HEK293 (cell line): ENCODE measurements at regions not wholly inside any gene's neighbourhood (a gene's known extent, or its start where the extent isn't known, plus 50 kb on each side); places are given as distances from the start of the nearest gene placed in this dataset.

Experiments
- CTCF ChIA-PET: fragments of 350-600 bp; formaldehyde crosslinking; extraction: SDS; loops from one replicate; lab custom pipeline; 2021; ENCODE audit warnings: antibody characterized with exemption; lab: Yijun Ruan, JAX
- POLR2A ChIA-PET: fragments of 300-600 bp; formaldehyde crosslinking; extraction: SDS; loops from one replicate; lab custom pipeline; 2020; ENCODE audit warnings: antibody characterized with exemption, inconsistent platforms; lab: Yijun Ruan, JAX
- H3K27ac ChIP-seq: fragments of 200-500 bp; sonication (Bioruptor generic); 2 replicates; pipeline ENCODE4 v1.5.1; 2014; ENCODE audit warnings: low read depth, low read length, control low read depth, inconsistent platforms; ENCODE audit errors: extremely low read depth
- H3K36me3 ChIP-seq, 2 experiments: fragments of 200-500 bp in 1 of 2; sonication (Bioruptor generic) in 1 of 2; 1 replicate in 1 of 2; 2 replicates in 1 of 2; pipeline ENCODE4 v1.5.1; 2014 to 2017; ENCODE audit warnings: inconsistent platforms in 2 of 2, low read length in 2 of 2; ENCODE audit not compliant: control insufficient read depth in 2 of 2, insufficient read depth in 1 of 2
- H3K4me1 ChIP-seq: fragments of 200-500 bp; sonication (Bioruptor generic); 2 replicates; pipeline ENCODE4 v1.5.1; 2014; ENCODE audit warnings: mild to moderate bottlenecking, low read length, inconsistent platforms; ENCODE audit not compliant: control insufficient read depth, insufficient read depth
- H3K4me3 ChIP-seq: 2 replicates; pipeline ENCODE4 v1.5.1; 2011; ENCODE audit warnings: low read depth, mild to moderate bottlenecking, control low read depth, low read length, moderate library complexity
- H3K9me3 ChIP-seq: fragments of 200-500 bp; sonication (Bioruptor generic); 2 replicates; pipeline ENCODE4 v1.5.1; 2014; ENCODE audit warnings: low read depth, low read length, inconsistent platforms; ENCODE audit not compliant: control insufficient read depth, insufficient read depth
- FEZF1 ChIP-seq: fragments of 450-650 bp; formaldehyde crosslinking; IDR thresholded peaks from 2 replicates; pipeline ENCODE4 v1.5.1; 2016; ENCODE audit warnings: missing biosample characterization, missing genetic modification characterization
- HOXA7 ChIP-seq: sonication (generic); formaldehyde crosslinking; IDR thresholded peaks from 2 replicates; pipeline ENCODE4 v1.8.1; 2022; ENCODE audit warnings: missing genetic modification reagents, borderline replicate concordance
- REPIN1 ChIP-seq: fragments of 450-650 bp; formaldehyde crosslinking; IDR thresholded peaks from 2 replicates; pipeline ENCODE4 v1.5.1; 2017; ENCODE audit warnings: missing biosample characterization, missing genetic modification characterization, low read depth
- TRIM28 ChIP-seq: IDR thresholded peaks from 2 replicates; pipeline ENCODE4 v1.6.1; 2011; ENCODE audit warnings: low read length, control low read depth, borderline replicate concordance
- ZBTB6 ChIP-seq: fragments of 450-650 bp; formaldehyde crosslinking; IDR thresholded peaks from 2 replicates; pipeline ENCODE4 v1.5.1; 2017; ENCODE audit warnings: missing biosample characterization, missing genetic modification characterization
- ZEB2 ChIP-seq: fragments of 450-650 bp; formaldehyde crosslinking; IDR thresholded peaks from 2 replicates; pipeline ENCODE4 v1.5.1; 2016; ENCODE audit warnings: missing biosample characterization, missing genetic modification characterization
- ZNF132 ChIP-seq: fragments of 450-650 bp; formaldehyde crosslinking; IDR thresholded peaks from 2 replicates; pipeline ENCODE4 v1.5.1; 2017; ENCODE audit warnings: missing biosample characterization, missing genetic modification characterization, borderline replicate concordance
- ZNF174 ChIP-seq: fragments of 450-650 bp; formaldehyde crosslinking; IDR thresholded peaks from 2 replicates; pipeline ENCODE4 v1.5.0; 2017; ENCODE audit warnings: missing biosample characterization, mild to moderate bottlenecking, missing genetic modification characterization
- ZNF280D ChIP-seq: fragments of 450-650 bp; formaldehyde crosslinking; IDR thresholded peaks from 2 replicates; pipeline ENCODE4 v1.5.1; 2016; ENCODE audit warnings: missing biosample characterization, missing genetic modification characterization
- ZNF501 ChIP-seq: fragments of 450-650 bp; formaldehyde crosslinking; IDR thresholded peaks from 2 replicates; pipeline ENCODE4 v1.5.1; 2016; ENCODE audit warnings: missing biosample characterization, missing genetic modification characterization
- ZNF518A ChIP-seq: fragments of 450-650 bp; formaldehyde crosslinking; conservative IDR thresholded peaks from 2 replicates; pipeline ENCODE4 v1.5.1; 2016; ENCODE audit warnings: low read depth, missing biosample characterization, missing genetic modification characterization
- ZNF76 ChIP-seq: fragments of 450-650 bp; formaldehyde crosslinking; IDR thresholded peaks from 2 replicates; pipeline ENCODE4; 2016; ENCODE audit warnings: low read depth, missing biosample characterization, missing genetic modification characterization, borderline replicate concordance
- ZNF777 ChIP-seq: fragments of 450-650 bp; formaldehyde crosslinking; IDR thresholded peaks from 2 replicates; pipeline ENCODE4 v1.5.1; 2017; ENCODE audit warnings: missing biosample characterization, missing genetic modification characterization, borderline replicate concordance
- ZNF830 ChIP-seq: fragments of 450-650 bp; IDR thresholded peaks from 2 replicates; pipeline ENCODE4 v1.5.0; 2018; ENCODE audit warnings: missing biosample characterization, missing genetic modification characterization, low read depth, mild to moderate bottlenecking, moderate library complexity
- ZSCAN23 ChIP-seq: fragments of 450-650 bp; formaldehyde crosslinking; IDR thresholded peaks from 2 replicates; pipeline ENCODE4 v1.5.1; 2016; ENCODE audit warnings: missing biosample characterization, missing genetic modification characterization
- TF ChIP-seq, protein P1 (sequence below): fragments of 450-650 bp; formaldehyde crosslinking; IDR thresholded peaks from 2 replicates; pipeline ENCODE4 v1.5.1; 2016; ENCODE audit warnings: missing biosample characterization, missing genetic modification characterization
- TF ChIP-seq, protein P2 (sequence below): fragments of 450-650 bp; formaldehyde crosslinking; IDR thresholded peaks from 2 replicates; pipeline ENCODE4 v1.5.1; 2016; ENCODE audit warnings: missing biosample characterization, missing genetic modification characterization, borderline replicate concordance
- TF ChIP-seq, protein P3 (sequence below): fragments of 450-650 bp; formaldehyde crosslinking; IDR thresholded peaks from 2 replicates; pipeline ENCODE4 v1.5.1; 2016; ENCODE audit warnings: missing biosample characterization, missing genetic modification characterization, low read depth
- TF ChIP-seq, protein P4 (sequence below): fragments of 450-650 bp; formaldehyde crosslinking; IDR thresholded peaks from 2 replicates; pipeline ENCODE4 v1.5.1; 2016; ENCODE audit warnings: missing biosample characterization, missing genetic modification characterization

- Histone ChIP-seq H3K9me3 (no peaks in the 10 kb centered on the region), H3K36me3 (peaks cover 0 to 11% of the 10 kb centered on the region in 2 experiments; a peak in 1 of 3 replicates), H3K27ac (no peak overlapping the region), H3K4me1 (peaks cover 3% of the 10 kb centered on the region; the same call in 1 of the 2 replicates), H3K4me3 (no peak overlapping the region)
- ChIA-PET CTCF (interaction anchor here (0.9 to 1.6 kb wide), 3 partner anchors 36 to 125 kb away, joined by 4 to 8 read pairs (median 6); no protein-coding TSS in a partner anchor), POLR2A (no interaction called here)
- TF ChIP-seq ZEB2 (tag by site-specific recombination): no peak
- no peak for TF ChIP-seq ZNF174 (tag by site-specific recombination)
- no peak for TF ChIP-seq ZNF518A (tag by site-specific recombination)
- TF ChIP-seq ZBTB6 (tag by site-specific recombination): no peak
- TF ChIP-seq ZNF76: no peak
- no peak for TF ChIP-seq ZNF501
- TF ChIP-seq TRIM28: no peak
- TF ChIP-seq, protein P1, sequence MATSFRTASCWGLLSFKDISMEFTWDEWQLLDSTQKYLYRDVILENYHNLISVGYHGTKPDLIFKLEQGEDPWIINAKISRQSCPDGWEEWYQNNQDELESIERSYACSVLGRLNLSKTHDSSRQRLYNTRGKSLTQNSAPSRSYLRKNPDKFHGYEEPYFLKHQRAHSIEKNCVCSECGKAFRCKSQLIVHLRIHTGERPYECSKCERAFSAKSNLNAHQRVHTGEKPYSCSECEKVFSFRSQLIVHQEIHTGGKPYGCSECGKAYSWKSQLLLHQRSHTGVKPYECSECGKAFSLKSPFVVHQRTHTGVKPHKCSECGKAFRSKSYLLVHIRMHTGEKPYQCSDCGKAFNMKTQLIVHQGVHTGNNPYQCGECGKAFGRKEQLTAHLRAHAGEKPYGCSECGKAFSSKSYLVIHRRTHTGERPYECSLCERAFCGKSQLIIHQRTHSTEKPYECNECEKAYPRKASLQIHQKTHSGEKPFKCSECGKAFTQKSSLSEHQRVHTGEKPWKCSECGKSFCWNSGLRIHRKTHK (tag by site-specific recombination): no peak
- TF ChIP-seq ZNF132 (tag by site-specific recombination): no peak
- TF ChIP-seq ZNF830 (tag by site-specific recombination): no peak
- no peak for TF ChIP-seq FEZF1
- no peak for TF ChIP-seq ZNF280D
- TF ChIP-seq REPIN1 (tag by site-specific recombination): no peak
- TF ChIP-seq, protein P2, sequence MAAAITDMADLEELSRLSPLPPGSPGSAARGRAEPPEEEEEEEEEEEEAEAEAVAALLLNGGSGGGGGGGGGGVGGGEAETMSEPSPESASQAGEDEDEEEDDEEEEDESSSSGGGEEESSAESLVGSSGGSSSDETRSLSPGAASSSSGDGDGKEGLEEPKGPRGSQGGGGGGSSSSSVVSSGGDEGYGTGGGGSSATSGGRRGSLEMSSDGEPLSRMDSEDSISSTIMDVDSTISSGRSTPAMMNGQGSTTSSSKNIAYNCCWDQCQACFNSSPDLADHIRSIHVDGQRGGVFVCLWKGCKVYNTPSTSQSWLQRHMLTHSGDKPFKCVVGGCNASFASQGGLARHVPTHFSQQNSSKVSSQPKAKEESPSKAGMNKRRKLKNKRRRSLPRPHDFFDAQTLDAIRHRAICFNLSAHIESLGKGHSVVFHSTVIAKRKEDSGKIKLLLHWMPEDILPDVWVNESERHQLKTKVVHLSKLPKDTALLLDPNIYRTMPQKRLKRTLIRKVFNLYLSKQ (tag by site-specific recombination): no peak
- no peak for TF ChIP-seq ZSCAN23 (tag by site-specific recombination)
- TF ChIP-seq, protein P3, sequence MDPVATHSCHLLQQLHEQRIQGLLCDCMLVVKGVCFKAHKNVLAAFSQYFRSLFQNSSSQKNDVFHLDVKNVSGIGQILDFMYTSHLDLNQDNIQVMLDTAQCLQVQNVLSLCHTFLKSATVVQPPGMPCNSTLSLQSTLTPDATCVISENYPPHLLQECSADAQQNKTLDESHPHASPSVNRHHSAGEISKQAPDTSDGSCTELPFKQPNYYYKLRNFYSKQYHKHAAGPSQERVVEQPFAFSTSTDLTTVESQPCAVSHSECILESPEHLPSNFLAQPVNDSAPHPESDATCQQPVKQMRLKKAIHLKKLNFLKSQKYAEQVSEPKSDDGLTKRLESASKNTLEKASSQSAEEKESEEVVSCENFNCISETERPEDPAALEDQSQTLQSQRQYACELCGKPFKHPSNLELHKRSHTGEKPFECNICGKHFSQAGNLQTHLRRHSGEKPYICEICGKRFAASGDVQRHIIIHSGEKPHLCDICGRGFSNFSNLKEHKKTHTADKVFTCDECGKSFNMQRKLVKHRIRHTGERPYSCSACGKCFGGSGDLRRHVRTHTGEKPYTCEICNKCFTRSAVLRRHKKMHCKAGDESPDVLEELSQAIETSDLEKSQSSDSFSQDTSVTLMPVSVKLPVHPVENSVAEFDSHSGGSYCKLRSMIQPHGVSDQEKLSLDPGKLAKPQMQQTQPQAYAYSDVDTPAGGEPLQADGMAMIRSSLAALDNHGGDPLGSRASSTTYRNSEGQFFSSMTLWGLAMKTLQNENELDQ: no peak
- no peak for TF ChIP-seq HOXA7 (CRISPR knock-in tag)
- TF ChIP-seq ZNF777 (tag by site-specific recombination): no peak
- TF ChIP-seq, protein P4, sequence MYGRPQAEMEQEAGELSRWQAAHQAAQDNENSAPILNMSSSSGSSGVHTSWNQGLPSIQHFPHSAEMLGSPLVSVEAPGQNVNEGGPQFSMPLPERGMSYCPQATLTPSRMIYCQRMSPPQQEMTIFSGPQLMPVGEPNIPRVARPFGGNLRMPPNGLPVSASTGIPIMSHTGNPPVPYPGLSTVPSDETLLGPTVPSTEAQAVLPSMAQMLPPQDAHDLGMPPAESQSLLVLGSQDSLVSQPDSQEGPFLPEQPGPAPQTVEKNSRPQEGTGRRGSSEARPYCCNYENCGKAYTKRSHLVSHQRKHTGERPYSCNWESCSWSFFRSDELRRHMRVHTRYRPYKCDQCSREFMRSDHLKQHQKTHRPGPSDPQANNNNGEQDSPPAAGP (tag by site-specific recombination): no peak
Measured at GRCh38 chr7:149626972-149627371, 129.4 kb upstream of the ZNF746 start.
